C4-2B (cell line): ENCODE measurements at regions not wholly inside any gene's neighbourhood (a gene's known extent, or its start where the extent isn't known, plus 50 kb on each side); places are given as distances from the start of the nearest gene placed in this dataset.

Experiments used
- CTCF ChIP-seq: fragments of 450-650 bp; conservative IDR thresholded peaks from 2 replicates; pipeline ENCODE4 v1.5.1; 2017; ENCODE audit warnings: mild to moderate bottlenecking
- ZFX ChIP-seq: fragments of 450-650 bp; IDR thresholded peaks from 2 replicates; pipeline ENCODE4 v1.6.1; 2017

- TF ChIP-seq CTCF (no peak), ZFX (no peak)
Observed at GRCh38 chr21:38950435-38951094, 144.8 kb downstream of the ETS2 start.
